ENCODE measurements at regions not wholly inside any gene's neighbourhood (a gene's known extent, or its start where the extent isn't known, plus 50 kb on each side); places are given as distances from the start of the nearest gene placed in this dataset.

GRCh38 chr2:238570391-238570790 is 143.7 kb downstream of the ASB1 start:
- intact Hi-C loops (cut with micrococcal nuclease): no loop called here
- Histone ChIP-seq H3K4me2 (replicated peaks; ENCODE audit: low read depth, low read length, poor library complexity, severe bottlenecking) (no peak overlapping the region), H2AFZ (ENCODE audit: insufficient read depth, low read depth, low read length, poor library complexity, severe bottlenecking) (no peak overlapping the region), H3K9me3 (ENCODE audit: control extremely low read depth in 1 of 3, control insufficient read depth in 2 of 3, insufficient read depth in 1 of 3, low read length in 2 of 3) (peaks cover 0 to 5% (median 0%) of the 10 kb centered on the region in 3 donors), H3K4me3 (ENCODE audit: control extremely low read depth in 1 of 5, extremely low read depth in 1 of 5, insufficient read depth in 1 of 5, low read depth in 2 of 5, low read length in 4 of 5) (no peak overlapping the region), H3K9ac (ENCODE audit: low read length) (no peak overlapping the region), H4K20me1 (ENCODE audit: control insufficient read depth, insufficient read depth, low read length, poor library complexity, severe bottlenecking) (no peaks in the 10 kb centered on the region), H3K79me2 (ENCODE audit: control insufficient read depth, insufficient read depth, low read length) (no peaks in the 10 kb centered on the region), H3K4me1 (ENCODE audit: control insufficient read depth in 2 of 2, insufficient read depth in 2 of 2, low read length in 2 of 2) (no peaks in the 10 kb centered on the region), H3K36me3 (replicated peaks in 1 of 2; ENCODE audit: control extremely low read depth in 1 of 2, control insufficient read depth in 1 of 2, extremely low read depth in 1 of 2, insufficient read depth in 2 of 2, low read length in 1 of 2) (no peaks in the 10 kb centered on the region), H3K27me3 (replicated peaks in 1 of 4; ENCODE audit: control extremely low read depth in 1 of 4, control insufficient read depth in 3 of 4, insufficient read depth in 4 of 4, low read length in 3 of 4) (no peaks in the 10 kb centered on the region), H3K27ac (ENCODE audit: low read length in 2 of 2) (no peak overlapping the region)
- Mint-ChIP-seq H3K4me3 (no peak overlapping the region), H3K27me3 (no peaks in the 10 kb centered on the region), H3K27ac (no peak overlapping the region), H3K9me3 (ENCODE audit: insufficient read depth) (no peaks in the 10 kb centered on the region), H3K4me1 (no peaks in the 10 kb centered on the region)
- ChIA-PET CTCF (no interaction called here), POLR2A (no interaction called here)
- TF ChIP-seq, protein P1, sequence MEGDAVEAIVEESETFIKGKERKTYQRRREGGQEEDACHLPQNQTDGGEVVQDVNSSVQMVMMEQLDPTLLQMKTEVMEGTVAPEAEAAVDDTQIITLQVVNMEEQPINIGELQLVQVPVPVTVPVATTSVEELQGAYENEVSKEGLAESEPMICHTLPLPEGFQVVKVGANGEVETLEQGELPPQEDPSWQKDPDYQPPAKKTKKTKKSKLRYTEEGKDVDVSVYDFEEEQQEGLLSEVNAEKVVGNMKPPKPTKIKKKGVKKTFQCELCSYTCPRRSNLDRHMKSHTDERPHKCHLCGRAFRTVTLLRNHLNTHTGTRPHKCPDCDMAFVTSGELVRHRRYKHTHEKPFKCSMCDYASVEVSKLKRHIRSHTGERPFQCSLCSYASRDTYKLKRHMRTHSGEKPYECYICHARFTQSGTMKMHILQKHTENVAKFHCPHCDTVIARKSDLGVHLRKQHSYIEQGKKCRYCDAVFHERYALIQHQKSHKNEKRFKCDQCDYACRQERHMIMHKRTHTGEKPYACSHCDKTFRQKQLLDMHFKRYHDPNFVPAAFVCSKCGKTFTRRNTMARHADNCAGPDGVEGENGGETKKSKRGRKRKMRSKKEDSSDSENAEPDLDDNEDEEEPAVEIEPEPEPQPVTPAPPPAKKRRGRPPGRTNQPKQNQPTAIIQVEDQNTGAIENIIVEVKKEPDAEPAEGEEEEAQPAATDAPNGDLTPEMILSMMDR (IDR thresholded peaks at IDR 0.05): no peak
- TF ChIP-seq EZH2 (IDR thresholded peaks at IDR 0.05; ENCODE audit: borderline replicate concordance, insufficient read depth, low read depth, low read length, poor library complexity, severe bottlenecking): no peak
- WGBS (ENCODE audit: insufficient coverage): 87% methylated on average over 10 of the region's 10 CpGs
- DNase-seq (no peak), ATAC-seq (ENCODE audit: low read depth) (no peak)

- no peak for ATAC-seq (ENCODE audit: low read depth)
- no peaks in the 10 kb centered on the region for H3K79me2 ChIP-seq (ENCODE audit: control insufficient read depth, insufficient read depth, low read length)
- no peaks in the 10 kb centered on the region for H3K36me3 ChIP-seq (replicated peaks in 1 of 2; ENCODE audit: control extremely low read depth in 1 of 2, control insufficient read depth in 1 of 2, extremely low read depth in 1 of 2, insufficient read depth in 2 of 2, low read length in 1 of 2)
- POLR2A ChIA-PET: no interaction called here
- peaks cover 0 to 5% (median 0%) of the 10 kb centered on the region in 3 donors for H3K9me3 ChIP-seq (ENCODE audit: control extremely low read depth in 1 of 3, control insufficient read depth in 2 of 3, insufficient read depth in 1 of 3, low read length in 2 of 3)
- H3K4me1 ChIP-seq (ENCODE audit: control insufficient read depth in 2 of 2, insufficient read depth in 2 of 2, low read length in 2 of 2): no peaks in the 10 kb centered on the region
- 88% methylated on average over 10 of the region's 17 CpGs for WGBS (ENCODE audit: insufficient coverage)
- H2AFZ ChIP-seq (ENCODE audit: insufficient read depth, low read depth, low read length, poor library complexity, severe bottlenecking): no peak overlapping the region
- CTCF ChIA-PET: no interaction called here
- H3K4me3 Mint-ChIP-seq: no peak overlapping the region
- no peaks in the 10 kb centered on the region for H4K20me1 ChIP-seq (ENCODE audit: control insufficient read depth, insufficient read depth, low read length, poor library complexity, severe bottlenecking)
- H3K9ac ChIP-seq (ENCODE audit: low read length): no peak overlapping the region
- intact Hi-C loops (cut with micrococcal nuclease): no loop called here
- no peak overlapping the region for H3K27ac ChIP-seq (ENCODE audit: low read length in 2 of 2)
- TF ChIP-seq, protein P1 (IDR thresholded peaks at IDR 0.05): no peak
- TF ChIP-seq EZH2 (IDR thresholded peaks at IDR 0.05; ENCODE audit: borderline replicate concordance, insufficient read depth, low read depth, low read length, poor library complexity, severe bottlenecking): no peak
- no peak overlapping the region for H3K27ac Mint-ChIP-seq
- H3K4me3 ChIP-seq (ENCODE audit: control extremely low read depth in 1 of 5, extremely low read depth in 1 of 5, insufficient read depth in 1 of 5, low read depth in 2 of 5, low read length in 4 of 5): no peak overlapping the region
- H3K27me3 ChIP-seq (replicated peaks in 1 of 4; ENCODE audit: control extremely low read depth in 1 of 4, control insufficient read depth in 3 of 4, insufficient read depth in 4 of 4, low read length in 3 of 4): no peaks in the 10 kb centered on the region
- no peak for DNase-seq
- H3K4me1 Mint-ChIP-seq: no peaks in the 10 kb centered on the region
- H3K4me2 ChIP-seq (replicated peaks; ENCODE audit: low read depth, low read length, poor library complexity, severe bottlenecking): no peak overlapping the region
- no peaks in the 10 kb centered on the region for H3K27me3 Mint-ChIP-seq
- H3K9me3 Mint-ChIP-seq (ENCODE audit: insufficient read depth): no peaks in the 10 kb centered on the region
Measured at GRCh38 chr2:238570926-238571325, 144.2 kb downstream of the ASB1 start.

All from B cell (primary cell).